ENCODE measurements at regions not wholly inside any gene's neighbourhood (a gene's known extent, or its start where the extent isn't known, plus 50 kb on each side); places are given as distances from the start of the nearest gene placed in this dataset.
"Not testable (repeated sequence)": the region's sequence is repeated elsewhere in the genome, so short reads cannot be mapped to it uniquely, and the experiment has no call there.

DNA sequence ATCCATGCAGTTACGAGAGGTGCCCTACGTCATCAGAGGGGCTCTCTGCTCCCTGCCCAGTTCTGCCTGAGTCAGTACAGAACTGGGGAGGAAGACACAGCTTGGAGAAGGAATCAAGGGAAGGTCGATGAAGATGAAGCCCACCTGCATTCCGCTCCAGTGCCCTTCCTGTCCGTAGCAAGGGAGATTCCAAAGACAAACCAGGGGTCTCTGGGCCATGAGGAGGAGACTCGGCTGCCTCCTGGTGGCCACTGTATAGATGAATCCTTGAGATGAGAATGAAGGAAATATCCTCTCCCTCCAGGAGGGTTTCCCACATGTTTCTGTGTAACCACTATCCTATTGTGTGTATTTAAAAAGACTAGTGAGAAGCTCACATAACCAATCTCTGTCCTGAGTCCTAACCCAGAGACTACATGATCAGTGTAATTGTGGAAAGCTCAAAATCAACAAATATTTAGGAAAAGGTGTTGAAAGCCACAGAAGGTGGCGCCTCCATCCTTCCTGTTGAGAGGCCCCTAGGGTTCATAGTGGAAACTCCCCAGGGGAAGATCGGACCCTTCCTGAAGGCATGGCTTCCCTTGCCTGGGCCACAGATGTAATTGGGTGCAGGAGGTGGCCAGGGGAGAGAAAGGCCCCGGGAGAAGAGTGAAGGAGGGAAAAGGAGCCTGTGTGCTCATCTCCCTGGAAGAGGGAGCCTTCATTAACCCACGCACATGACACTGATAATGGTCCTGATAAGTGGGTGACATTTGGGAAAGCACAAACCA lies 67.0 kb upstream of the LYZL2 start:
- not testable (repeated sequence) for H2BK15ac ChIP-seq (ENCODE audit: low read depth, low read length); H3K23me2 ChIP-seq (ENCODE audit: insufficient read length, low read depth, low read length, poor library complexity, severe bottlenecking); H3K79me2 ChIP-seq (ENCODE audit: insufficient read depth, low read length); H3T11ph ChIP-seq (ENCODE audit: low read length); H2BK5ac ChIP-seq (ENCODE audit: insufficient read length, low read length); H3K14ac ChIP-seq (ENCODE audit: insufficient read depth, low read length); H4K91ac ChIP-seq (ENCODE audit: insufficient read length, low read depth, low read length); DNase-seq; H2AFZ ChIP-seq (ENCODE audit: low read length); H3K18ac ChIP-seq (ENCODE audit: insufficient read length, low read depth, low read length); H3K27ac ChIP-seq (ENCODE audit: insufficient read length, low read depth, low read length); H3K27me3 Mint-ChIP-seq (ENCODE audit: low read depth); H3K9ac ChIP-seq (ENCODE audit: extremely low read depth, insufficient read length, low read length); H3K36me3 Mint-ChIP-seq (ENCODE audit: insufficient read depth in 1 of 3, low read depth in 3 of 3); H3K56ac ChIP-seq (ENCODE audit: insufficient read length, low read depth, low read length); H3K79me1 ChIP-seq (ENCODE audit: insufficient read depth, low read depth, low read length, poor library complexity, severe bottlenecking); H2BK120ac ChIP-seq (ENCODE audit: low read depth, low read length, poor library complexity, severe bottlenecking); H3K4me1 ChIP-seq (ENCODE audit: insufficient read depth, low read length); H2BK20ac ChIP-seq (ENCODE audit: low read depth, low read length, poor library complexity, severe bottlenecking); H3K27ac Mint-ChIP-seq; H3K27me3 ChIP-seq (ENCODE audit: insufficient read depth, low read length); H3K23ac ChIP-seq (ENCODE audit: insufficient read length, low read depth, low read length); H3K9me3 Mint-ChIP-seq; H3K4me3 Mint-ChIP-seq; H2BK12ac ChIP-seq (ENCODE audit: insufficient read length, low read depth, low read length); H3K4me2 ChIP-seq (ENCODE audit: insufficient read depth, insufficient read length, low read length); H3K9me3 ChIP-seq (ENCODE audit: control insufficient read depth, low read depth, low read length); H4K20me1 ChIP-seq (ENCODE audit: control insufficient read depth, insufficient read depth, insufficient read length); H3K4ac ChIP-seq (ENCODE audit: low read depth, low read length); H4K8ac ChIP-seq (replicated peaks; ENCODE audit: insufficient read length, low read depth, low read length); H2AK5ac ChIP-seq (ENCODE audit: insufficient read length, low read length); H4K5ac ChIP-seq (ENCODE audit: insufficient read length, low read depth, low read length)
- WGBS (ENCODE audit: extremely low coverage, insufficient read length, low lambda C conversion rate) = no CpG with 5 or more reads among the region's 10 CpGs
- TF ChIP-seq, protein P1, sequence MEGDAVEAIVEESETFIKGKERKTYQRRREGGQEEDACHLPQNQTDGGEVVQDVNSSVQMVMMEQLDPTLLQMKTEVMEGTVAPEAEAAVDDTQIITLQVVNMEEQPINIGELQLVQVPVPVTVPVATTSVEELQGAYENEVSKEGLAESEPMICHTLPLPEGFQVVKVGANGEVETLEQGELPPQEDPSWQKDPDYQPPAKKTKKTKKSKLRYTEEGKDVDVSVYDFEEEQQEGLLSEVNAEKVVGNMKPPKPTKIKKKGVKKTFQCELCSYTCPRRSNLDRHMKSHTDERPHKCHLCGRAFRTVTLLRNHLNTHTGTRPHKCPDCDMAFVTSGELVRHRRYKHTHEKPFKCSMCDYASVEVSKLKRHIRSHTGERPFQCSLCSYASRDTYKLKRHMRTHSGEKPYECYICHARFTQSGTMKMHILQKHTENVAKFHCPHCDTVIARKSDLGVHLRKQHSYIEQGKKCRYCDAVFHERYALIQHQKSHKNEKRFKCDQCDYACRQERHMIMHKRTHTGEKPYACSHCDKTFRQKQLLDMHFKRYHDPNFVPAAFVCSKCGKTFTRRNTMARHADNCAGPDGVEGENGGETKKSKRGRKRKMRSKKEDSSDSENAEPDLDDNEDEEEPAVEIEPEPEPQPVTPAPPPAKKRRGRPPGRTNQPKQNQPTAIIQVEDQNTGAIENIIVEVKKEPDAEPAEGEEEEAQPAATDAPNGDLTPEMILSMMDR (conservative IDR thresholded peaks at IDR 0.05) = peak; percentile 58
- H3K4me1 Mint-ChIP-seq = peaks cover 23 to 27% of the 10 kb centered on the region in 2 experiments

DNA sequence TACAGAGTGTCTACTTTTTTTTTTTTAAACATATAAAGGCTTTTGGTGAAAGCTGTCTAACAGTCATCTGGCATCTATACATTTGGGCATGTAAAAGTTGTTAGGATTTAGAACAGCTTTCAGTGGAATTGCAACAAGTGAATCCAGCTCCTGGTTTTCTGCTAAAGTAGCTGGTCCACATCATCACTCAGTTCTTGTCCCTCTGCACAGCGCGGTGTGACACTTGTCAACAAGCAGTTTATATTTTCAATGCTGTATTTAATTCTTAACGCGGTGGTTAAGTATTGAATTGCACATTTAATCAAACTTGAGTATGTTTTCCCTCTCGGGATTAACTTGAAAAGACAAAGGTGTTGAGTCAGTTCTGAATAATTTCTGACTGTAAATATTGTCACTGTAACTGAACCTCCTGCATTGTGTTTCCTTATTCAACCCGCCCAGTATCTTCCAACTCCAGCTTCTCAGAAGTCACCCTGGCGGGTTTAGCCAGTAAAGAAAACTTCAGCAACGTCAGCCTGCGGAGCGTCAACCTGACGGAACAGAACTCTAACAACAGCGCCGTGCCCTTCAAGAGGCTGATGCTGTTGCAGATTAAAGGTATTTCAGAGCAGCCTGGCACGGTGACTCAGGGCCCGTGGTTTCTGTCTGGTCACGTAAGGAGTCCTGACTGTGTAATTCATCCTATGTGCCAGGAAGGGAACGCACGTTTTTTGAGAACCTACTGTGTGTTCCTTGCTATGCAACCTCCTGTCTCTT lies 66.1 kb upstream of the LYZL2 start:
- H3K23ac ChIP-seq (ENCODE audit: insufficient read length, low read depth, low read length); H3K79me1 ChIP-seq (ENCODE audit: insufficient read depth, low read depth, low read length, poor library complexity, severe bottlenecking); H3K4me2 ChIP-seq (ENCODE audit: insufficient read depth, insufficient read length, low read length); H2BK12ac ChIP-seq (ENCODE audit: insufficient read length, low read depth, low read length); H3K9me3 ChIP-seq (ENCODE audit: control insufficient read depth, low read depth, low read length); H2AK5ac ChIP-seq (ENCODE audit: insufficient read length, low read length); H4K5ac ChIP-seq (ENCODE audit: insufficient read length, low read depth, low read length); H3K4me1 ChIP-seq (ENCODE audit: insufficient read depth, low read length); H3K27me3 ChIP-seq (ENCODE audit: insufficient read depth, low read length); H2BK5ac ChIP-seq (ENCODE audit: insufficient read length, low read length); H3K27me3 Mint-ChIP-seq (ENCODE audit: low read depth); H3K27ac Mint-ChIP-seq; H3K56ac ChIP-seq (ENCODE audit: insufficient read length, low read depth, low read length); H3K4me3 Mint-ChIP-seq; H4K20me1 ChIP-seq (ENCODE audit: control insufficient read depth, insufficient read depth, insufficient read length); H3K9ac ChIP-seq (ENCODE audit: extremely low read depth, insufficient read length, low read length); H3K23me2 ChIP-seq (ENCODE audit: insufficient read length, low read depth, low read length, poor library complexity, severe bottlenecking); H3T11ph ChIP-seq (ENCODE audit: low read length); H4K91ac ChIP-seq (ENCODE audit: insufficient read length, low read depth, low read length); H2BK120ac ChIP-seq (ENCODE audit: low read depth, low read length, poor library complexity, severe bottlenecking); H3K9me3 Mint-ChIP-seq; H4K8ac ChIP-seq (replicated peaks; ENCODE audit: insufficient read length, low read depth, low read length); H2AFZ ChIP-seq (ENCODE audit: low read length); H2BK20ac ChIP-seq (ENCODE audit: low read depth, low read length, poor library complexity, severe bottlenecking); H3K79me2 ChIP-seq (ENCODE audit: insufficient read depth, low read length); H2BK15ac ChIP-seq (ENCODE audit: low read depth, low read length); H3K4ac ChIP-seq (ENCODE audit: low read depth, low read length); H3K27ac ChIP-seq (ENCODE audit: insufficient read length, low read depth, low read length); DNase-seq; H3K18ac ChIP-seq (ENCODE audit: insufficient read length, low read depth, low read length); H3K14ac ChIP-seq (ENCODE audit: insufficient read depth, low read length); H3K36me3 Mint-ChIP-seq (ENCODE audit: insufficient read depth in 1 of 3, low read depth in 3 of 3): not testable (repeated sequence)
- no CpG with 5 or more reads among the region's 18 CpGs for WGBS (ENCODE audit: extremely low coverage, insufficient read length, low lambda C conversion rate)
- peaks cover 22 to 29% of the 10 kb centered on the region in 2 experiments for H3K4me1 Mint-ChIP-seq

Measured in H9 (cell line).